Stomach (tissue), 8 donors: ENCODE measurements at regions not wholly inside any gene's neighbourhood (a gene's known extent, or its start where the extent isn't known, plus 50 kb on each side); places are given as distances from the start of the nearest gene placed in this dataset.

Source experiments
- DNase-seq, 2 donors: peaks; one replicate each; pipeline versions ENCODE4 v3.0.0 to v3.0.0-alpha.2; 2013 to 2019
- H3K27ac ChIP-seq, 5 donors: fragments of 200-600 bp in 4 of 5; sonication (generic) in 4 of 5; one replicate each; pipeline ENCODE4 v1.5.1; 2013 to 2019; ENCODE audit warnings: mild to moderate bottlenecking in 1 of 5, moderate library complexity in 1 of 5
- H3K27me3 ChIP-seq, 3 donors: fragments of 200-600 bp; sonication (generic); one replicate each; pipeline ENCODE4 v1.5.1; 2017 to 2019; ENCODE audit warnings: mixed run types in 1 of 3
- H3K36me3 ChIP-seq, 4 donors: fragments of 200-600 bp; sonication (generic); 1 replicate in 3 of 4; 2 replicates in 1 of 4; pipeline ENCODE4 v1.5.1; 2016 to 2019
- H3K4me1 ChIP-seq, 4 donors: fragments of 200-600 bp; sonication (generic); one replicate each; pipeline ENCODE4 v1.5.1; 2016 to 2019
- H3K4me3 ChIP-seq, 4 donors: fragments of 200-600 bp; sonication (generic) in 3 of 4; one replicate each; pipeline ENCODE4 v1.5.1; 2016 to 2019; ENCODE audit warnings: mild to moderate bottlenecking in 1 of 4
- H3K9me3 ChIP-seq, 4 donors: fragments of 200-600 bp; sonication (generic); one replicate each; pipeline ENCODE4 v1.5.1; 2016 to 2019
- CTCF ChIP-seq, 7 experiments: fragments of 450-650 bp in 4 of 7; fragments of 200-600 bp in 3 of 7; sonication (generic) in 3 of 7; IDR thresholded peaks; one replicate each; pipeline ENCODE4 v1.5.1; 2016 to 2019; ENCODE audit warnings: antibody characterized with exemption in 7 of 7, control low read depth in 2 of 7, mild to moderate bottlenecking in 1 of 7
- EP300 ChIP-seq: sonication (generic); formaldehyde crosslinking; IDR thresholded peaks from one replicate; pipeline ENCODE4 v1.6.1; 2017; ENCODE audit warnings: antibody characterized with exemption
- POLR2A ChIP-seq, 4 donors: fragments of 450-650 bp; IDR thresholded peaks; one replicate each; pipeline ENCODE4 v1.6.1; 2016; ENCODE audit warnings: antibody characterized with exemption in 4 of 4, control low read depth in 2 of 4, mild to moderate bottlenecking in 1 of 4, moderate library complexity in 1 of 4
- POLR2AphosphoS5 ChIP-seq, 3 donors: sonication (generic); formaldehyde crosslinking; IDR thresholded peaks; one replicate each; pipeline ENCODE4 v1.6.1; 2016; ENCODE audit warnings: antibody characterized with exemption in 3 of 3
- WGBS, 5 donors: extraction: QIAGEN DNeasy Blood & Tissue Kit in 3 of 5; methylation state at CpG; one replicate each; pipeline versions ENCODE4 v1.1.5 to v1.1.7; 2013 to 2018; 5-methylcytosine and 5-hydroxymethylcytosine counted together
- intact Hi-C: fragments of 100-400 bp; cut with DNase I; formaldehyde crosslinking; loops from one replicate; pipeline ENCODE4 v1.15.1; 2023; ENCODE audit warnings: low total_unique reads
- donor health status: healthy with polysubstance abuse.
- donor health status: Bipolar disorder and iron deficiency.
- donor health status: healthy.

GRCh38 chr15:46170326-46170725 is 535.5 kb downstream of the SQOR start:
- Histone ChIP-seq H3K27me3 (no peaks in the 10 kb centered on the region), H3K27ac (no peak overlapping the region), H3K36me3 (no peaks in the 10 kb centered on the region), H3K9me3 (peaks cover 4 to 22% (median 12%) of the 10 kb centered on the region in 4 donors), H3K4me1 (no peaks in the 10 kb centered on the region), H3K4me3 (no peak overlapping the region)
- no peak for DNase-seq
- no peak for TF ChIP-seq POLR2AphosphoS5 (IDR thresholded peaks at IDR 0.05)
- TF ChIP-seq POLR2A (IDR thresholded peaks at IDR 0.05), result no peak
- no peak for TF ChIP-seq EP300
- no peak for TF ChIP-seq CTCF (IDR thresholded peaks at IDR 0.05)
- 89 to 94% (median 93%) methylated on average over 3 of the region's 3 CpGs for WGBS, 5 donors
- intact Hi-C loops, result no loop called here

GRCh38 chr15:46174122-46174521 is 539.3 kb downstream of the SQOR start:
- TF ChIP-seq POLR2A (IDR thresholded peaks at IDR 0.05) (no peak), EP300 (no peak), CTCF (IDR thresholded peaks at IDR 0.05) (no peak), POLR2AphosphoS5 (IDR thresholded peaks at IDR 0.05) (no peak)
- no peak for DNase-seq
- no peak overlapping the region for H3K27ac ChIP-seq
- H3K4me1 ChIP-seq, result no peaks in the 10 kb centered on the region
- no peaks in the 10 kb centered on the region for H3K27me3 ChIP-seq
- 72 to 87% (median 81%) methylated on average over 2 of the region's 2 CpGs for WGBS, 5 donors
- no peak overlapping the region for H3K4me3 ChIP-seq
- peaks cover 4 to 22% (median 12%) of the 10 kb centered on the region in 4 donors for H3K9me3 ChIP-seq
- H3K36me3 ChIP-seq, result no peaks in the 10 kb centered on the region
- intact Hi-C loops, result no loop called here

GRCh38 chr15:46177219-46177618 is 542.4 kb downstream of the SQOR start:
- peaks cover 0 to 7% (median 1%) of the 10 kb centered on the region in 4 donors for H3K9me3 ChIP-seq
- H3K4me1 ChIP-seq, result no peaks in the 10 kb centered on the region
- H3K36me3 ChIP-seq, result no peaks in the 10 kb centered on the region
- WGBS, 5 donors, result 72 to 90% (median 83%) methylated on average over 2 of the region's 2 CpGs
- no peaks in the 10 kb centered on the region for H3K27me3 ChIP-seq
- TF ChIP-seq POLR2AphosphoS5 (IDR thresholded peaks at IDR 0.05) (no peak), EP300 (no peak), CTCF (IDR thresholded peaks at IDR 0.05) (no peak), POLR2A (IDR thresholded peaks at IDR 0.05) (no peak)
- no peak overlapping the region for H3K27ac ChIP-seq
- DNase-seq, result no peak
- H3K4me3 ChIP-seq, result no peak overlapping the region
- intact Hi-C loops, result no loop called here

GRCh38 chr15:46178138-46178537 is 543.3 kb downstream of the SQOR start:
- H3K9me3 ChIP-seq, result peaks cover 0 to 16% (median 6%) of the 10 kb centered on the region in 4 donors
- no peak for TF ChIP-seq POLR2AphosphoS5 (IDR thresholded peaks at IDR 0.05)
- TF ChIP-seq CTCF (IDR thresholded peaks at IDR 0.05), result no peak
- TF ChIP-seq POLR2A (IDR thresholded peaks at IDR 0.05), result no peak
- TF ChIP-seq EP300, result no peak
- intact Hi-C loops, result no loop called here
- no peak overlapping the region for H3K27ac ChIP-seq
- H3K36me3 ChIP-seq, result no peaks in the 10 kb centered on the region
- no peak overlapping the region for H3K4me3 ChIP-seq
- no peaks in the 10 kb centered on the region for H3K27me3 ChIP-seq
- 71 to 95% (median 80%) methylated on average over 1 of the region's 1 CpG for WGBS, 5 donors
- no peaks in the 10 kb centered on the region for H3K4me1 ChIP-seq
- DNase-seq, result no peak
